ENCODE measurements at regions not wholly inside any gene's neighbourhood (a gene's known extent, or its start where the extent isn't known, plus 50 kb on each side); places are given as distances from the start of the nearest gene placed in this dataset.

DNA sequence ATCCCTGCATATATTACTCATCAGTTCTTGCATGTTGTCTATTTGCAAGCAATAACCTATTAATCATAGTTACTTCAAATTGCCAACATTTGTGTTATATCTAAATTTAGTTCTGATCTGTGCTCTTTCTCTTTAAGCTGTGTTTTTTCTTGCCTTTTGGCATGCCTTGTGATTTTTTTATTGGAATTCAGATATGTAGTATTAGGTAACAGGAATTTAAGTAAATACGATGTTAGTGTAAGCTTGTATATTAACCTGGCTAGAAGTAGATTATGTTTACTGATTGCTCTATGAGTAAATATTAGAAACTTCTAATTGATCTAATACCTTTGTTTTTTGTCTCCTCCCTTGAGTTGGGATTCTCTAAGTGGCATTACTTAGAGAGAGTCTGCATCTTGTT lies 718.9 kb upstream of the POT1 start:
- intact Hi-C loops (cut with DNase I, micrococcal nuclease), result no loop called here
- no peak overlapping the region for H3K4me3 ChIP-seq (ENCODE audit: low read length)
- Mint-ChIP-seq H3K4me1 (ENCODE audit: low read depth) (no peaks in the 10 kb centered on the region), H3K9me3 (peaks cover 5% of the 10 kb centered on the region), H3K27ac (no peak overlapping the region), H3K4me3 (no peak overlapping the region), H3K36me3 (ENCODE audit: low read depth) (no peaks in the 10 kb centered on the region), H3K27me3 (no peaks in the 10 kb centered on the region)
- H3K27me3 ChIP-seq (ENCODE audit: control insufficient read depth in 1 of 2, insufficient read depth in 2 of 2, low read length in 2 of 2), result no peaks in the 10 kb centered on the region
- no peaks in the 10 kb centered on the region for H3K4me1 ChIP-seq (ENCODE audit: insufficient read depth, low read length)
- CTCF ChIA-PET, result no interaction called here
- POLR2A ChIA-PET, result no interaction called here
- TF ChIP-seq, protein P1, sequence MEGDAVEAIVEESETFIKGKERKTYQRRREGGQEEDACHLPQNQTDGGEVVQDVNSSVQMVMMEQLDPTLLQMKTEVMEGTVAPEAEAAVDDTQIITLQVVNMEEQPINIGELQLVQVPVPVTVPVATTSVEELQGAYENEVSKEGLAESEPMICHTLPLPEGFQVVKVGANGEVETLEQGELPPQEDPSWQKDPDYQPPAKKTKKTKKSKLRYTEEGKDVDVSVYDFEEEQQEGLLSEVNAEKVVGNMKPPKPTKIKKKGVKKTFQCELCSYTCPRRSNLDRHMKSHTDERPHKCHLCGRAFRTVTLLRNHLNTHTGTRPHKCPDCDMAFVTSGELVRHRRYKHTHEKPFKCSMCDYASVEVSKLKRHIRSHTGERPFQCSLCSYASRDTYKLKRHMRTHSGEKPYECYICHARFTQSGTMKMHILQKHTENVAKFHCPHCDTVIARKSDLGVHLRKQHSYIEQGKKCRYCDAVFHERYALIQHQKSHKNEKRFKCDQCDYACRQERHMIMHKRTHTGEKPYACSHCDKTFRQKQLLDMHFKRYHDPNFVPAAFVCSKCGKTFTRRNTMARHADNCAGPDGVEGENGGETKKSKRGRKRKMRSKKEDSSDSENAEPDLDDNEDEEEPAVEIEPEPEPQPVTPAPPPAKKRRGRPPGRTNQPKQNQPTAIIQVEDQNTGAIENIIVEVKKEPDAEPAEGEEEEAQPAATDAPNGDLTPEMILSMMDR (IDR thresholded peaks at IDR 0.05), result no peak
- no peak overlapping the region for H3K27ac ChIP-seq (ENCODE audit: low read depth in 1 of 2, low read length in 2 of 2)
- H3K9me3 ChIP-seq (ENCODE audit: control insufficient read depth in 1 of 2, insufficient read depth in 1 of 2, low read length in 2 of 2), result no peaks in the 10 kb centered on the region
- DNase-seq (no peak), ATAC-seq (ENCODE audit: poor library complexity) (no peak)
- no peaks in the 10 kb centered on the region for H3K36me3 ChIP-seq (ENCODE audit: insufficient read depth, low read length)

DNA sequence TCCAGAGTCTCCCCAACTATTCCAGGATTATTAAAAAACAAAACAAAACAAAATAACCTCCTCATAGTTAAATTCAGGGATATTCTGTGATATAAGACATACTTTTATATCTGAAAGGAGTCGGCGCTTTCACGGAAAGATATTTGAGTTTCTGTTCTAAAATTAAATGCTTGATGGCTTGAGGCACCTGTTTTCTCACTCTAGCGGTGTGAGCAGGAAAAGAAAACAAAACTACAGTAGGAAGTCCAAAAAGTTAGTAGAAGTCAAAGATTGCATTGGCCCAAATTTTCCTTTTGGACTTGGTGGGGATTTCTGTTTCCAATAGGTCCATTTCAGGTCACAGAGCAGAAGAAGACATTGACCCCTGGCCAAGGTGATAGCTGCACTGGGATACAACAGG lies 716.1 kb upstream of the POT1 start:
- TF ChIP-seq, protein P1 (IDR thresholded peaks at IDR 0.05), result no peak
- no peak for DNase-seq
- H3K27me3 Mint-ChIP-seq, result no peaks in the 10 kb centered on the region

DNA sequence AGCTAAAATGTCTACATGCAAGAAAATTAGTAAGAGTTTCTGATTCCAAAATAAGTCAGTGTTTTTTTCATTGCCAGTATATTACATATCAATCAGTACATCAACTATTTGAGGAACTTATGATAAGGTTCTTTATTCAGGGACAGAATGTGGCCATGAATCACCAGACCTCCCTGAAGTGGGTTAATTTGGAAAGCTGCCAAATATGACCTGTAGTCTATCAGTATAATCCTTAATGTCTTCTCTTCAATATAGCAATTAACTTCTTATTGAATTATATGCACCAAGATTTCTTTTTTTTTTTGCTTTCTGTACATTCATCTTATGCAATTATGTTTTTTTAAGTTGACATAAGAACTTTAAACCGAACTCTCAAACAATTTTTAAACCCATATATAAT lies 714.5 kb upstream of the POT1 start:
- H3K4me1 Mint-ChIP-seq (ENCODE audit: low read depth), result no peaks in the 10 kb centered on the region
- intact Hi-C loops (cut with DNase I, micrococcal nuclease), result no loop called here
- H3K36me3 Mint-ChIP-seq (ENCODE audit: low read depth), result no peaks in the 10 kb centered on the region
- no peak overlapping the region for H3K27ac Mint-ChIP-seq
- Histone ChIP-seq H3K27ac (ENCODE audit: low read depth in 1 of 2, low read length in 2 of 2) (no peak overlapping the region), H3K4me1 (ENCODE audit: insufficient read depth, low read length) (no peaks in the 10 kb centered on the region), H3K9me3 (ENCODE audit: control insufficient read depth in 1 of 2, insufficient read depth in 1 of 2, low read length in 2 of 2) (peaks cover 0 to 3% of the 10 kb centered on the region in 2 experiments), H3K36me3 (ENCODE audit: insufficient read depth, low read length) (no peaks in the 10 kb centered on the region), H3K27me3 (ENCODE audit: control insufficient read depth in 1 of 2, insufficient read depth in 2 of 2, low read length in 2 of 2) (no peaks in the 10 kb centered on the region), H3K4me3 (ENCODE audit: low read length) (no peak overlapping the region)
- H3K27me3 Mint-ChIP-seq, result no peaks in the 10 kb centered on the region
- ChIA-PET POLR2A (no interaction called here), CTCF (no interaction called here)
- H3K4me3 Mint-ChIP-seq, result no peak overlapping the region
- H3K9me3 Mint-ChIP-seq, result peaks cover 6% of the 10 kb centered on the region
- TF ChIP-seq, protein P1 (IDR thresholded peaks at IDR 0.05), result no peak
- no peak for ATAC-seq (ENCODE audit: poor library complexity)
- DNase-seq, result no peak

More for the DNA sequence above, 716.1 kb upstream of the POT1 start:
- Mint-ChIP-seq H3K27ac (no peak overlapping the region), H3K4me3 (no peak overlapping the region), H3K4me1 (ENCODE audit: low read depth) (no peaks in the 10 kb centered on the region), H3K36me3 (ENCODE audit: low read depth) (no peaks in the 10 kb centered on the region), H3K9me3 (peaks cover 6% of the 10 kb centered on the region)
- Histone ChIP-seq H3K27me3 (ENCODE audit: control insufficient read depth in 1 of 2, insufficient read depth in 2 of 2, low read length in 2 of 2) (no peaks in the 10 kb centered on the region), H3K4me1 (ENCODE audit: insufficient read depth, low read length) (no peaks in the 10 kb centered on the region), H3K27ac (ENCODE audit: low read depth in 1 of 2, low read length in 2 of 2) (no peak overlapping the region), H3K4me3 (ENCODE audit: low read length) (no peak overlapping the region), H3K9me3 (ENCODE audit: control insufficient read depth in 1 of 2, insufficient read depth in 1 of 2, low read length in 2 of 2) (peaks cover 0 to 3% of the 10 kb centered on the region in 2 experiments), H3K36me3 (ENCODE audit: insufficient read depth, low read length) (no peaks in the 10 kb centered on the region)
- intact Hi-C loops (cut with DNase I, micrococcal nuclease), result no loop called here
- ChIA-PET POLR2A (no interaction called here), CTCF (interaction anchor here (0.5 kb wide), 1 partner anchor 557 kb away, joined by 3 read pairs; no protein-coding TSS in a partner anchor)
- no peak for ATAC-seq (ENCODE audit: poor library complexity)

Measured in CD4-positive, alpha-beta T cell (primary cell).